B cell (primary cell): ENCODE measurements at regions not wholly inside any gene's neighbourhood (a gene's known extent, or its start where the extent isn't known, plus 50 kb on each side); places are given as distances from the start of the nearest gene placed in this dataset.

Experiments
- CTCF ChIP-seq: fragments of 200-600 bp; IDR thresholded peaks from one replicate; pipeline ENCODE4 v1.8.0; 2022; ENCODE audit warnings: antibody characterized with exemption, mild to moderate bottlenecking
- EZH2 ChIP-seq: IDR thresholded peaks from 2 replicates; pipeline ENCODE4 v1.6.1; 2012; ENCODE audit warnings: borderline replicate concordance, low read depth, mild to moderate bottlenecking, moderate library complexity, low read length; ENCODE audit not compliant: insufficient read depth, poor library complexity, severe bottlenecking

- no peak for TF ChIP-seq CTCF
- no peak for TF ChIP-seq EZH2
Observed at GRCh38 chr12:46534327-46534840, 161.8 kb upstream of the SLC38A2 start.
